GM18498 (cell line): ENCODE measurements at regions not wholly inside any gene's neighbourhood (a gene's known extent, or its start where the extent isn't known, plus 50 kb on each side); places are given as distances from the start of the nearest gene placed in this dataset.

Source experiments
- ATAC-seq: cut with Tn5 transposase; IDR thresholded peaks from one replicate; pipeline ENCODE4 v1.9.1; 2021; ENCODE audit warnings: mild to moderate bottlenecking, moderate library complexity; ENCODE audit not compliant: unreplicated experiment

GRCh38 chr2:38509947-38510326, 92.8 kb downstream of the HNRNPLL start:
- no peak for ATAC-seq

- no peak for ATAC-seq
Observed at GRCh38 chr2:38509314-38509946, 93.3 kb downstream of the HNRNPLL start.

- ATAC-seq: peak; percentile 68
Observed at GRCh38 chr2:38508311-38509039, 94.3 kb downstream of the HNRNPLL start.

- no peak for ATAC-seq
Observed at GRCh38 chr2:38507712-38508111, 95.0 kb downstream of the HNRNPLL start.

- no peak for ATAC-seq
Observed at GRCh38 chr2:38505779-38506178, 96.9 kb downstream of the HNRNPLL start.

- no peak for ATAC-seq
Observed at GRCh38 chr2:38504169-38504568, 98.6 kb downstream of the HNRNPLL start.

GRCh38 chr2:38502107-38502506, 100.6 kb downstream of the HNRNPLL start:
- no peak for ATAC-seq

GRCh38 chr2:38500283-38500634, 102.5 kb downstream of the HNRNPLL start:
- no peak for ATAC-seq

- no peak for ATAC-seq
Observed at GRCh38 chr2:38499548-38500282, 103.0 kb downstream of the HNRNPLL start.

- peak; percentile 57 for ATAC-seq
Observed at GRCh38 chr2:38498045-38498481, 104.7 kb downstream of the HNRNPLL start.

GRCh38 chr2:38497670-38498037, 105.1 kb downstream of the HNRNPLL start:
- no peak for ATAC-seq

- ATAC-seq: no peak
Observed at GRCh38 chr2:38496927-38497669, 105.6 kb downstream of the HNRNPLL start.

GRCh38 chr2:38495880-38496279, 106.8 kb downstream of the HNRNPLL start:
- no peak for ATAC-seq

GRCh38 chr2:38494394-38494793, 108.3 kb downstream of the HNRNPLL start:
- no peak for ATAC-seq

GRCh38 chr2:38492042-38492615, 110.6 kb downstream of the HNRNPLL start:
- ATAC-seq: no peak

GRCh38 chr2:38491436-38491835, 111.3 kb downstream of the HNRNPLL start:
- no peak for ATAC-seq

- ATAC-seq: no peak
Observed at GRCh38 chr2:38489846-38490245, 112.8 kb upstream of the ATL2 start.

- ATAC-seq: no peak
Observed at GRCh38 chr2:38487852-38488251, 110.8 kb upstream of the ATL2 start.

GRCh38 chr2:38486213-38487026, 109.3 kb upstream of the ATL2 start:
- ATAC-seq: no peak

GRCh38 chr2:38485734-38486133, 108.7 kb upstream of the ATL2 start:
- peak; percentile 97 for ATAC-seq
